ENCODE measurements at regions not wholly inside any gene's neighbourhood (a gene's known extent, or its start where the extent isn't known, plus 50 kb on each side); places are given as distances from the start of the nearest gene placed in this dataset.
"Not testable (repeated sequence)": the region's sequence is repeated elsewhere in the genome, so short reads cannot be mapped to it uniquely, and the experiment has no call there.

DNA sequence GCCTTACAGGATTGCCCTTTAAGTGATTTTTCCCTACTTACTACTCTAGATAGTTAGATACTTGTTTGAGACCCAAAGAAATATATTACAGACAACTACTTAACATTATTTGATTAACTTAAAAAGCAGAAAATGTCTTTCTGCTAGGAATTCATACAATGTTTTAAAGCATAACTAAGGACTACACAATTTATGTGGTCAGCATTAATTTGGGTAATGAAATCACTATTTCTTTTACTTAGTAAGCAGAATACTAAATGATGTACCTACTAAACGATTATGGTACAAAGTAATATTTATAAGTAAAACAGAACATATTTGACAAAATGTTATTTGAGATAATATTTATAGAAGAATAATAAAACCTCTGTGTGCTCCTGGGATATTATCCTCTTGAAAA is 371.9 kb upstream of the ARRDC3 start:
- DNase-seq: no peak
- Mint-ChIP-seq H3K4me3 (ENCODE audit: unreplicated experiment) (no peak overlapping the region), H3K4me1 (ENCODE audit: low read depth, unreplicated experiment) (no peaks in the 10 kb centered on the region), H3K27ac (ENCODE audit: unreplicated experiment) (no peak overlapping the region), H3K9me3 (ENCODE audit: unreplicated experiment) (peaks cover 5% of the 10 kb centered on the region), H3K36me3 (ENCODE audit: unreplicated experiment) (no peaks in the 10 kb centered on the region), H3K27me3 (ENCODE audit: unreplicated experiment) (peaks cover 2% of the 10 kb centered on the region)
- TF ChIP-seq, protein P1, sequence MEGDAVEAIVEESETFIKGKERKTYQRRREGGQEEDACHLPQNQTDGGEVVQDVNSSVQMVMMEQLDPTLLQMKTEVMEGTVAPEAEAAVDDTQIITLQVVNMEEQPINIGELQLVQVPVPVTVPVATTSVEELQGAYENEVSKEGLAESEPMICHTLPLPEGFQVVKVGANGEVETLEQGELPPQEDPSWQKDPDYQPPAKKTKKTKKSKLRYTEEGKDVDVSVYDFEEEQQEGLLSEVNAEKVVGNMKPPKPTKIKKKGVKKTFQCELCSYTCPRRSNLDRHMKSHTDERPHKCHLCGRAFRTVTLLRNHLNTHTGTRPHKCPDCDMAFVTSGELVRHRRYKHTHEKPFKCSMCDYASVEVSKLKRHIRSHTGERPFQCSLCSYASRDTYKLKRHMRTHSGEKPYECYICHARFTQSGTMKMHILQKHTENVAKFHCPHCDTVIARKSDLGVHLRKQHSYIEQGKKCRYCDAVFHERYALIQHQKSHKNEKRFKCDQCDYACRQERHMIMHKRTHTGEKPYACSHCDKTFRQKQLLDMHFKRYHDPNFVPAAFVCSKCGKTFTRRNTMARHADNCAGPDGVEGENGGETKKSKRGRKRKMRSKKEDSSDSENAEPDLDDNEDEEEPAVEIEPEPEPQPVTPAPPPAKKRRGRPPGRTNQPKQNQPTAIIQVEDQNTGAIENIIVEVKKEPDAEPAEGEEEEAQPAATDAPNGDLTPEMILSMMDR (IDR thresholded peaks at IDR 0.05; ENCODE audit: partially characterized antibody, unreplicated experiment): no peak

DNA sequence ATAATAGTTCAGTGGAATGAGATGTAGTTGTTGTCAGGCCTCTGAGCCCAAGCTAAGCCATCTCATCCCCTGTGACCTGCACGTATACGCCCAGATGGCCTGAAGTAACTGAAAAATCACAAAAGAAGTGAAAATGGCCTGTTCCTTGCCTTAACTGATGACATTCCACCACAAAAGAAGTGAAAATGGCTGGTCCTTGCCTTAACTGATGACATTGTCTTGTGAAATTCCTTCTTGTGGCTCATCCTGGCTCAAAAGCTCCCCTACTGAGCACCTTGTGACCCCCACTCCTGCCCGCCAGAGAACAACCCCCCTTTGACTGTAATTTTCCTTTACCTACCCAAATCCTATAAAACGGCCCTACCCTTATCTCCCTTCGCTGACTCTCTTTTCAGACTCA is 361.4 kb upstream of the ARRDC3 start:
- H3K36me3 Mint-ChIP-seq (ENCODE audit: unreplicated experiment); H3K4me1 Mint-ChIP-seq (ENCODE audit: low read depth, unreplicated experiment); H3K27me3 Mint-ChIP-seq (ENCODE audit: unreplicated experiment); DNase-seq; H3K27ac Mint-ChIP-seq (ENCODE audit: unreplicated experiment); H3K4me3 Mint-ChIP-seq (ENCODE audit: unreplicated experiment); H3K9me3 Mint-ChIP-seq (ENCODE audit: unreplicated experiment): not testable (repeated sequence)

DNA sequence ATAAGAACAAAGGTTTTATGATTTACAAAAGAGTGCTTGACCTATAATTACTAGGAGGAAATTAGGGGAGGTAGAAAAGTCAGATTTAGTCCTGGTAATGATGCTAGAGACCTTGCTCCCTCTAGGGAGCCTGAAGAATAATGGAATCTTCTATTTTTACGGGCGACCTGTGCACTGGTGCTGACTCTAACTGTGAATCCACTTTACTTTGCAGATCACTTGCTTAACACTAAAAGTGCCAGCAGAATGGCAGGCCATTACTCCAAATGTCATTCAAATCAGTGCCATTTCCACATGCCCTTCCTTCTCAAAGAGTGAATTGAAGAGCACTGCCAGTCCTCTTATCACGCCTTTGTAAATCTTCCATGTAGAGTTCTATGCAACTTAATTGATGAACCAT is 359.4 kb upstream of the ARRDC3 start:
- Mint-ChIP-seq H3K27me3 (ENCODE audit: unreplicated experiment) (peaks cover 2% of the 10 kb centered on the region), H3K36me3 (ENCODE audit: unreplicated experiment) (no peaks in the 10 kb centered on the region), H3K27ac (ENCODE audit: unreplicated experiment) (no peak overlapping the region), H3K9me3 (ENCODE audit: unreplicated experiment) (no peaks in the 10 kb centered on the region), H3K4me3 (ENCODE audit: unreplicated experiment) (no peak overlapping the region), H3K4me1 (ENCODE audit: low read depth, unreplicated experiment) (no peaks in the 10 kb centered on the region)
- no peak for DNase-seq
- TF ChIP-seq, protein P1 (IDR thresholded peaks at IDR 0.05; ENCODE audit: partially characterized antibody, unreplicated experiment): no peak

DNA sequence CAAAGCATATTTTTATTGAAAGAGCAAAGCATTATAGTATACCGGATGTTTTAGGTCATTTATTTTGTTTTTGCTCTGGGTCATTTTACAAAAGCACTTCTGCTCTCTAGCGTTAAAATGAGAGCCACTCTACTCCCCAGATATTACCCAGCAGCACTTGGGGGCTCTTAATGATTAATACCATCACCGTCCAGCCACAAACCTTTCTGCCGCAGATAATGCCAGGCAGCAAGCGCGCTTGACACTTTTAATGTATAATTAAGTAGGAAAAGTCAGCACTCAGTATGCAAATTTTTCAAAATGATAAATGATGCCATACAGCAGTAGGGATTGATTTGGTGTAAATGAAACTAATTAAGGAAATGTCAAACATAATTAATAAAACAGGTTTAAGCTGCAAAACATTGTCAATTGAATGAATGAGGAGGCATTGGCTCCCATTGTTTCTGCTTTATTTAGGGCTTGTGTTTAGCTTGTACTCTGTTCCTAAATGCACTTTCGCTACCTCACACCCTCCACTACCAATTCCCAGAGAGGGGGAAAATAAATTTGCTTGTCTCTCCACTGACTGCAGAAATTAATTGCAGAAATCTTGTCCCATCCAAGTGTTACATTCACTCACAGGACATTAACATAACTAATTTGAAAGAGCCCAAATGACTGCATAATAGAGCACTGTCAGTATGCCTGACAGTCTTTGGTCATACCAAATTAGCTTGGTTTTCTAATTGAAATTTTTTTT is 358.8 kb upstream of the ARRDC3 start:
- no peak for DNase-seq
- Mint-ChIP-seq H3K4me1 (ENCODE audit: low read depth, unreplicated experiment) (no peaks in the 10 kb centered on the region), H3K27me3 (ENCODE audit: unreplicated experiment) (peaks cover 2% of the 10 kb centered on the region), H3K27ac (ENCODE audit: unreplicated experiment) (no peak overlapping the region), H3K36me3 (ENCODE audit: unreplicated experiment) (no peaks in the 10 kb centered on the region), H3K4me3 (ENCODE audit: unreplicated experiment) (no peak overlapping the region), H3K9me3 (ENCODE audit: unreplicated experiment) (peaks cover 2% of the 10 kb centered on the region)
- TF ChIP-seq, protein P1 (IDR thresholded peaks at IDR 0.05; ENCODE audit: partially characterized antibody, unreplicated experiment): no peak

DNA sequence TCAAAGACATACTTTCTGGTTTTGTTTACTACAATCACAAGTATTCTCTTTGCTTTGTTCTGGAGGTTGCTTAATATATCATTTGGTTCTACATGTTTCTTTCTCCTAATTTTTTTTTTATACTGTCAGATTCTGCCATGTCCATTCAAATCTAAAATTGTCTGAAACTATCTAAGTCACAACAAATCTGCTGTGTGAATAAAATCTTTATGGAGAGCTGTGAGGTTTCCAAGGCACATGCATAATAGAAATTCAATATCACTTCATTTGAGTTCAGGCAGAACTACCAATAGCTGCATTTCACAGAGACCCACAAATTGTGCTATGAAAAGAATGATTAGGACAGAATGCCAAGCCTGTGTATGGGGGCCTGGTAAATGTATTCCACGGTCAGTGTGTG is 346.9 kb upstream of the ARRDC3 start:
- Mint-ChIP-seq H3K27ac (ENCODE audit: unreplicated experiment) (no peak overlapping the region), H3K4me3 (ENCODE audit: unreplicated experiment) (no peak overlapping the region), H3K4me1 (ENCODE audit: low read depth, unreplicated experiment) (peaks cover 3% of the 10 kb centered on the region), H3K27me3 (ENCODE audit: unreplicated experiment) (no peaks in the 10 kb centered on the region), H3K36me3 (ENCODE audit: unreplicated experiment) (no peaks in the 10 kb centered on the region), H3K9me3 (ENCODE audit: unreplicated experiment) (no peaks in the 10 kb centered on the region)
- TF ChIP-seq, protein P1 (IDR thresholded peaks at IDR 0.05; ENCODE audit: partially characterized antibody, unreplicated experiment): no peak
- DNase-seq: no peak

Measured in glutamatergic neuron (in vitro differentiated cells).